ENCODE measurements at regions not wholly inside any gene's neighbourhood (a gene's known extent, or its start where the extent isn't known, plus 50 kb on each side); places are given as distances from the start of the nearest gene placed in this dataset.
"Not testable (repeated sequence)": the region's sequence is repeated elsewhere in the genome, so short reads cannot be mapped to it uniquely, and the experiment has no call there.

- no peak for DNase-seq
These were observed 749.0 kb downstream of the PDCD6IP start for GRCh38 chr3:34547297-34547920.

GRCh38 chr3:34567266-34567665 lies 768.8 kb downstream of the PDCD6IP start:
- DNase-seq = no peak

GRCh38 chr3:34568766-34569165 lies 770.3 kb downstream of the PDCD6IP start:
- no peak for DNase-seq

- no peak for DNase-seq
These were observed 771.0 kb downstream of the PDCD6IP start for GRCh38 chr3:34569437-34569836.

DNA sequence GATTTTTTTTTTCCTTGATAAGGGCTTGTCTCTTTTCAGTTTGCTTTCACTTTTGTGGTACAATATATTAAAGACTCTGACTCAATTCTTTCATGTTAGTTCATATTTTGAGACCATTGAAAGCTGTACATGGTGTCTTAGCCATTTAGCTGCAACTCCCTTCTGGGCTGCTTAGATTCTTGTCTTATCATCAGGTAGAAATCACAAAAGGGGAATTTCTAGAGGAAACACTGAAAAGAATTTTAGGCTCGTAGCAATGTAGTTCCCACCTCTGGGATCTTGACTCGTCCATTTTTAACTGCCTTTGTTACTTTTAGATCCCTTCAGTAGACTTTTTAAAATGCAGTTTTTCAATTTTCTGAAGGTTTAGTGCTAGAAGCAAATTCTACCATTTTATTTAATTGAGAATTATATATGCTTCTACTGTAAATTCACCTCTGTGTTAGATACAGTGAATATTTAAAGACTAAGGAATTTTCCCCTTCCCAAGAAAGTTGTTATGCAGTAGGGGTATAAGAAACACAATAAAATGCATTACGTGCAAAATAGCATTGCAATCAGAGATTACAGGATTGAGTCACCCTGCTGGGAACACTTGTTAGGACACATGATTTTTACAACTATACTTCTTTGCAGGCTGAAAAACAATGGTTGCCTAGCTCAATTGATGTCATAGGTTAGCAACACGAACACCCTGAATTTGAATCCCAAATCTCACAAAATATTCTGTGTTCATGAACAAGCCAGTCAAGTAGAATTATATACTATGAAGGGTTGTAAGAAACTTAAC lies 772.7 kb downstream of the PDCD6IP start:
- DNase-seq = no peak

DNA sequence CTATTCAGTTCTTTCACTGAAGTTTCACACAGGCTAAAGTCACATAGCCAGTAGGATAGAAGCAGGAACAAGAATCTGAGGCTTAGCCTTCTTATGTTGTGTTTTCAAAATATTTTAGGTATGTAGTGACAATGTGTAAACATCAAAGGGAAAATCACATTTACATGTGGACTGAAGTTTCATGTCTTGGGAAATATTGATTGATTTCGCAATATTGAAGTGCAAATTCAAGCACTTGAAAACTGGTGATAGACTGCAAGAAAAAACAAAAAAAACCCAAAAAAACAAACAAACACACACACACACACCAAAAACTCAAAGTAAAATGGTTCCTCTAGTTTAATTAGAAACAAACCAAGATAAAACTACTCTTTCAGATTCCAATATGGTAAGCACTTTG lies 773.3 kb downstream of the PDCD6IP start:
- DNase-seq = no peak

GRCh38 chr3:34575776-34576175 lies 777.3 kb downstream of the PDCD6IP start:
- DNase-seq = no peak

DNA sequence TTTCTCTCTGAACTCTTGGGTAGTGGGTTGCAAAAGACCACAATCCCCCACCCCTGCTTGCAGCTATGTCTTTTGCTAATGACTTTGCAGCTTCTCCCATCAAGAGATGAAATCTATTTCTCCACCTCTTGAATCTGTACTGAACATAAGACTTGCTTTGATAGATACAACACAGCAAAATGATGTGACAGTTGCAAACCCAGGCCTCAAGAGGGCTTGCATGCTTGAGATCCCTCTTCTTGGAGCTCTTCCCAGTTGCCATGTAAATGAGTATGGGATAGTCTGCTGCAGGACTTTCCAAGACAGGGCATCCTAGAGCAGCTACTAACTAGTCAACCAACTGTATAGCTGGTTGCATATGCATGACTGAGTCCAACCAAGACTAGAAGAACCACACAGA lies 783.6 kb downstream of the PDCD6IP start:
- no peak for DNase-seq

DNA sequence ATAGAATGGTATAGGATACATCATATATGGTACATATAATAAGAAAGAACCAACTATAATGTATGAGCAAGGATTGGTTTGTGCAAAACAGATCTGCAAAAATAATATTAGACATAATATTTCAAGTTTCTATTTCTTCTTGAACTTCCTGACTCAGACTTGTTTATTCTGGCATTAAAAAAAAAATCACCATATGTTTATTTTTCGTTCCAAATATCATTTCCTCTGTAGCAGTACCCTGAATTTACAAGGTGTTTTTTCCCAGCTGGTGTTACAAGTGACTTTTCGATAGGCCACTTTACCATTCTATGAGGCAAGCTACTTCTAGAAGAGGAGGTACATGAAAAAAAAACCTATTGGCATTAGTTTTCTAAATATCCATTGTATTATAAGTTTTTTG lies 785.0 kb downstream of the PDCD6IP start:
- no peak for DNase-seq

DNA sequence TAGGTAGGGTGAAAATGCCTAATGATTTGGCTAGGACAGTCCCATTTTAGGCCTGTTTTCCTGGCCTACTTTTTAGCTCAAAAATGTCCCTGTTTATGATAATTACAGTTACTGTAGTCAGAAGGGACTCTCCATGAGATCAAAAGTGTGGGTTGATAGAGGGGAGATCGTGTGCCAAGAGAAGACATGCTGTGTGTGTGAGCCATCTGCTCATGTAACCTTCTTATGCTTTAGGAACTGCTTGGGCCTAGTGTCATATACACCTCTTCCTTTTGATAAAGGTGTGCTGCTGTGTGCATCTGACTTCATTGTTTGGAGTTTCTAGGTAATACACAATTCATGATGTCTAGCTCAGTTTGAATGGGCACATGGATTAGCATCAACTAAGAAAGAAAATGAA lies 786.5 kb downstream of the PDCD6IP start:
- no peak for DNase-seq

GRCh38 chr3:34599595-34599994 lies 801.2 kb downstream of the PDCD6IP start:
- no peak for DNase-seq

GRCh38 chr3:34619990-34620389 lies 821.6 kb downstream of the PDCD6IP start:
- no peak for DNase-seq

DNA sequence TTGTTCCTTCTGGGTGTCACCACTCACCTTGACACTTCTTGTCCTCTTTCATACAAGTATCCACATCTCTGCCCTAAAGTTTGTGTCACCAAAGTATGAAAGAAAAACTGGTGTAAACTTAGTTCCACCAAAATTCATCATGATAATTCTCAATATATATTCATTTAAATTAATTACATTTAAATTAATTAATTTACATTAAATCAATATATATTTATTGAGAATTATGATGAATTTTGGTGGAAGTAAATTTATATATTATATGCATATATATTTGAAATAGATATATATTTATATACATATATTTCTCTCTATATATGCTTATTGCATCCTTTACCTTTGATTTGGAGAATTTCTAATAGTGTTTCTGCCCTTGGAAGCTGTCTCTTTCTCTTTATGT lies 828.3 kb downstream of the PDCD6IP start:
- no peak for DNase-seq

GRCh38 chr3:34634939-34635338 lies 836.5 kb downstream of the PDCD6IP start:
- DNase-seq = no peak

- DNase-seq = no peak
These were observed 837.0 kb downstream of the PDCD6IP start for GRCh38 chr3:34635352-34635850.

DNA sequence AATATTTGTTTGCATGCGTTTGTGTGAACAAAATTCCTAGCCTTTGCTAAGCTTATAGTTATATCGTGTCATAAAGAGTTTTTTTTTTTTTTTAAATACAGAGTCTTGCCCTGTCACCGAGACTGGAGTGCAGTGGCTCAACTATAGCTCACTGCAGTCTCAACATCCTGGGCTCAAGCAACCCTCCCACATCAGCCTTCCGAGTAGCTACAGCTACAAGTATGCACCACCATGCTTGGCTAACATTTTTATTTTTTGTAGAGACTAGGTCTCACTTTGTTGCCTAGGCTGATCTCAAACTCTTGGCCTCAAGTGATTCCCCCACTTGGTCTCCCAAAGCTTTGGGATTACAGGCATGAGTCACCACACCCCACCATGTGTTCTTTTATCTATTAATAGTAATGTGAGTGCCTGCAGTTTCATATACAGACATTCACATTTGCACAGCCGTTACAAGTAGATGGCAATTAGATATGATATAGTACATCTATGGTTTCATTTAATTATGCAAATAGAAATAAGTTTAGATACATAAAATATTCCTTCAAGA lies 848.6 kb downstream of the PDCD6IP start:
- no peak for DNase-seq

- no peak for DNase-seq
These were observed 851.7 kb downstream of the PDCD6IP start for GRCh38 chr3:34650131-34650530.

DNA sequence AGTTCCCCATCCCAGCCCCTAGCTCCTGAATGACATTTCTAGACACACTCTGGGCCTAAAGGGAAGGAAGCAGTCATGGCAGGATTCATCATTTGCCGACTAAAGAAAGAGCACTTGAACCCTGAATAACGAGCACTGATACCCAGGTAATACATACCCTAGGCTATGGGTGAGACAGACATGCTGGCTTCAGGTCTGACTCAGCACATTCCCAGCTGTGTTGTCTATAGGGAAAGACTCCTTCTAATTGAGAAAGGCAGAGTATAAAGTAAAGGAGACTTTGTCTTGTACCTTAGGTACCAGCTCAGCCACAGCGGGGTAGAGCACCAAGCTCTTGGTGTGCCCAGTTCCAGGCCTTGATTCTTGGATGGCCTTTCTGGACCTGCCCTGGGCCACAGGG lies 870.5 kb downstream of the PDCD6IP start:
- no peak for DNase-seq

GRCh38 chr3:34669490-34669889 lies 871.1 kb downstream of the PDCD6IP start:
- no peak for DNase-seq

DNA sequence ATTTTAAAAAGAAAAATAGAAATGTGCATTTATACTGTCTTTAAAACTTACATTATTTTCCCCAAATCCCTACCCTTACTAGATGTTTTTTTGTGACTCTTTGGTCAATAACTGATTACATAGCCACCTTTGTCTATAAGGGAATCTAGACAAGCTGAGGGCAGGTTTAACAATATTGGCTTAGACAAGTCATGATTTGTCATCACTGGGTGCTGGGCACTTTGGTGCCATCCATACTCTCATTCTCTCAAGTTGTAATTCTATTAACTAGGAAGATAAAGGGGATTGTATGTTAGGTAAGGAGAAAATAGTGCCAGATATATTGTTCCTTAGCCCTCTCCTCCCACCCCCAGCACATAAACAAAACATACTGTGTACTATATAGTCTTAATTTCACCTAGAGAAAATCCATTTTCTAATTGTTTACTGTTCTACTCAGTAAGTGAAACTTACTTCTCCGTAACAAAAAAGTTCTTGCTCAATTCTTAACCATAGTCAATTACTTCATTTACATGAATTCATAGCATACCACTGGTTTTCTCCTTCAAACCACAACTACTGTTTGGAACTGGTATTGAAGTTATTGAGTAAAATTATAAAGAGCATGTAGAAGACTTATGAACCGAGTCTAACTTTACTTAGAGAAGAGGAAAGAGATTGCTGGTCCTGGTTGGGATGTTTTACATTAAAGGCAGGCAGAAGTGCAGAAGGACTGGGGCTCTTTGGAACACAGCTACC lies 877.1 kb downstream of the PDCD6IP start:
- no peak for DNase-seq

- no peak for DNase-seq
These were observed 878.0 kb downstream of the PDCD6IP start for GRCh38 chr3:34676436-34676835.

DNA sequence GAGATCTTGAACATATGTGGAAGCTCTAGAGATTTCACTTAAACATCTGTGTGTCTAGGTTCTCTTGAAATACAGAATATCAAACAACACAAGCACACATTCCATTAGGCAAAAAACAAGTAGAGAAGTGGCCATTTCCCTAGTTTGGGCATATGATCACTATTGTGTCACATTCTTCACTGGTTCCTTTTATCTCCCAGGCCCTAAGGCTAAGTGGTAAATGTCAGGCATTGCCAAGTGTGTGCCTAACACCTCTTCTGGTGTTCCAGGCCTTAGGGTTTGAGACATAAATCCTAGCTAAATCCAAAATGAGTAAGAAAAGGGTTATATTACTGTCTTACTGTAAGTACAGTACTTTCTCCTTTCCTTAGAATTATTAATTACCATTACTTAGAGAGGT lies 880.1 kb downstream of the PDCD6IP start:
- DNase-seq = no peak

DNA sequence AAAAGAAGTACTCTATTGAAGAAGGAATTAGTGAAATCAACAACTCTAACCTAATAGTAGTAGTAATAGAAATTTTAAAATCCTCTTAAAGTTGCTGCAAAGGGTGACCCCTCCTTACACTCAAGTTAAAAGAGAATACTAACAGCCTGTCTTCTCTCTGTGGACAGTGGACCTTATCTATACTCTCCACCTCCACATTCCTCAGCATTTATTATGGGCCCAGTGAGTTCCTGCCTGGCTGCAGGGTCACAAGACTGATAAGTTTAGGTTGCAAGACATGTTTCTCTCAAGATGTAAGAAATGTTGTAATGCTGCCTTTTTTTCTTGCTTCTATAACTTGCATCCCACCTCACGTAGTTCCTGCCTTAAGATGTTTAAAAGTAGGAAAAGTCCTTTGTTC lies 880.6 kb downstream of the PDCD6IP start:
- DNase-seq = not testable (repeated sequence)

- DNase-seq = peak; percentile 16
These were observed 885.4 kb downstream of the PDCD6IP start for GRCh38 chr3:34683851-34684250.
